NCI-H146 (cell line): ENCODE measurements at regions not wholly inside any gene's neighbourhood (a gene's known extent, or its start where the extent isn't known, plus 50 kb on each side); places are given as distances from the start of the nearest gene placed in this dataset.

Experiments used
- DNase-seq: peaks from one replicate; lab custom pipeline; 2025; lab: John Stamatoyannopoulos, UW

DNA sequence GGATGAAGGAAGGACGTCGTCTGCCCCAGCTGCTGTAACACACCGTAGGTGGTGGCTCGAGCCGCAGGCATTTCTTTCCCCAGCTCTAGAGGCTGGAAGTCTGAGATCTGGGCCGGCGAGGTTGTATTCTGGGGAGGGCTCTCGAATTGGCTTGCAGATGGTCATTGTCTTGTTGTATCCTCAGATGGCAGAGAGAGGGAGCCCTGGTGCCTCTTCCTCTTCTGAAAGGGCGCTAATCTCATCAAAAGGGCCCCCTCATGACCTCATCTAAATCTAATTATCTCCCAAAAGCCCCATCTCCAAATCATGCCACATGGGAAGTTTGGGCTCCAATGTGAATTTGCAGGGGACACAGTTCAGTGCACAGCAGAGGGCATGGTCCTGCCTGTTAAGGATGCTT is 109.0 kb downstream of the SIK1 start:
- DNase-seq = no peak

DNA sequence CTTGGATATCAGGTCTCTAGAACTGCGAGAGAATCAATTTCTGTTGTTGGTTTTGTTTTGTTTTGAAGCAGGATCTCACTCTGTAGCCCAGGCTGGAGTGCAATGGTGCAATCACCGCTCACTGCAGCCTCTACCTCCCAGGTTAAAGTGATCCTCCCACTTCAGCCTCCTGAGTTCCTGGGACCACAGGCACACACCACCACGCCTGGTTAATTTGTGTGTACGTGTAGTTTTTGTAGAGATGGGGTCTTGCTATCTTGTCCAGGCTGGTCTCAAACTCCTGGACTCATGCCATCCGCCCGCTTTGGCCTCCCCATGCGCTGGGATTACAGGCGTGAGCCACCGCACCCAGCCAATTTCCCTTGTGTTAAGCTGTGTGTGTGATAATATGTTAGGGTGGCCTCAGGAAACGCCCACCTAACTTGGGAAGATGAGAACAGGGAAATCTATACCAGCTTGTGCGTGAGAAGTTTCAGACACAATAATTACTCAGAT is 109.6 kb downstream of the SIK1 start:
- DNase-seq = no peak

DNA sequence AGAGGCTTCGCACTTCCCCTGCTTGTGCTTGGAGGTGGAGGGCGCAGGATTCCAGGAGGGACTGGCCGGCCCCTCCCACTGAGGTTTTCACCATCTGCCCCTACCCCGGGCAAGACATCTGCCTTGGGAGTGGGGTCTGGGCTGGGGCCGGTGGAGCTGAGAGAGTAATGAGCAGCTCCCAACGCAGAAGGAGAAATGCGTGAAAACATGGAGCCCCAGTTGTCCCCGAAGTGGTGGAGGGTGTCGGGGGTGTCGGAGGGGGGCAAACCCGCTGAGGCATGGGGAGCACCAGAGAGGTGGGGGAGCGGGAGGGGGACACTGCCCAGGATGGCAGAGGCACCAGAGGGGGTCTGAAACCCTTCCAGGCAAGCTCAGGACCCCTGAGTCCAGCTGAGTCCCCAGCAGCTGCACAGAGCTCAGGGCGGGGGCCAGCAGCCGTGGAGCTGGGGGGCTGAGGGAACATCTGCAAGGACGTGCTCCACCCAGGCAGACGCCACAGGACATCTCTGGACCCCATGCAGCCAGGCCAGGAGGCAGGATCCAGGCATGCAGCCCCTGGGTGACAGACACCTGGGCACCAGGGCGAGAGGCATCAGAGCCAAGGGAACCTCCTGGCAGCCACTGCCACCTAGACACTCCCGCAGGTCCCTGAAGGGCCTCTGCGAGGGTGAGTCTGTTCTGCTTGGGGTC is 110.6 kb downstream of the SIK1 start:
- DNase-seq = no peak

DNA sequence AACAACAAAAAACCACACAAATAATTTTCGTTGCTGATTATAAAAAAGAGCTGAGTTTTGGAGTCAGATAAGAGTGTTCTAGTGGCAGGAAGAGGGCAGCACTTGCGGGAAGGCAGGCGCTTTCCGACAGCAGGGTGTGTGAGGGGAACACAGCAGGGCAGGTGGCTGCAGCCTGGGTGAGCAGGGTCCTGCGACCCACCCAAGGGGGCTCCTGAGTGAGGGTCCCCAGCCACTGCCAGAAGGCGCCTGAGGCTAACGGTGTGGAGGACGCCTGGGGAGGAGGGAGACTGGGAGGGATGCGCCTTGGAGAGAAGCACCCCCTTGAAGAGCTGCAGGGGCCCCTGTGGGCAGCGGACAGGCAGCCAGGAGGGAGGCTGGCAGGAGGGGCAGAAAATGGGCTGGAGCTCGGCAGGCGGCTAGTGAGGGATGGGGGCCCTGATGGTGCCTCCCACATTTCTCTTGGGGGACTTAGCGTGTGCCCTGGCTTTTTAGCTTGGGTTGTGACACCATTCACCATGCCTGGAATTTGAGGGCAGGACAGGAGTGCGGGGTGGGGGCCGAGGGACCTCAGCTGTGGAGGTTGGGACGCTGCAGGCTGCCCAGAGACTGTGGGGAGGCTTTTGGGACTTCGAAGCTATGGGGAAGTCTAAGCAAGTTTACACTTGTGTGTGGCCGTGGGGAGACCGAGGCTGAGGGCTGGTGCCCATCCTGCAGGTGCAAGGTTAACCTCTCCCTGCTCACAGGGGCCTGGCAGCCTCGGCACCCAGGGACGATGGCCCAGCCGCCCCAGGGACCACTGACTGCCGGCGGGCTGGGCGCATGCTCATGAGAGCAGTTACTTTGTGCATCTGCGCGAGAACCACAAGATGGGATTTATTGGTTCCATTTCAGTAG is 111.4 kb downstream of the SIK1 start:
- DNase-seq = no peak

DNA sequence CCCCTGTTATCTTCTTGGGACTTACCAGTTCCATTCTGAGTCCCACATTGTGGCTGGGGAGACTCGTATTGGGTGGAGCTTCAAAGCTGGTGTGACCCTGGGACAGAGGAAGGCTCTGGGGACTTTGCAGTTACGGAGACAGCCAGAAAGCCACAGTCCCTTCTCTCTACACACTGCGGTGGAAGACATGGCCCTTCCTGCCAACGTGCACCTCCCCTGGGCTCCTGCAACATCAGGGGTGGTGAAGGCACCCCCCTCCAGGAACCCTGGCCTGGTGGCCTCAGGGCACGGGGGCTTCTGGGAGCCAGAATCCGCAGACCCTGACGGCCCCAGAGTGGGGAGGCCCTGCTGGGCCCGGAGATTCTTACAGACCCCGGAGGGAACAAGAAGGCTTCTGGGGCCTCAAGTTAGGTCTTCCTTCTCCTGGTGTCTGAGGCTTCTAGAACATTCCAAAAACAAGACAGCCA is 113.0 kb downstream of the SIK1 start:
- no peak for DNase-seq

DNA sequence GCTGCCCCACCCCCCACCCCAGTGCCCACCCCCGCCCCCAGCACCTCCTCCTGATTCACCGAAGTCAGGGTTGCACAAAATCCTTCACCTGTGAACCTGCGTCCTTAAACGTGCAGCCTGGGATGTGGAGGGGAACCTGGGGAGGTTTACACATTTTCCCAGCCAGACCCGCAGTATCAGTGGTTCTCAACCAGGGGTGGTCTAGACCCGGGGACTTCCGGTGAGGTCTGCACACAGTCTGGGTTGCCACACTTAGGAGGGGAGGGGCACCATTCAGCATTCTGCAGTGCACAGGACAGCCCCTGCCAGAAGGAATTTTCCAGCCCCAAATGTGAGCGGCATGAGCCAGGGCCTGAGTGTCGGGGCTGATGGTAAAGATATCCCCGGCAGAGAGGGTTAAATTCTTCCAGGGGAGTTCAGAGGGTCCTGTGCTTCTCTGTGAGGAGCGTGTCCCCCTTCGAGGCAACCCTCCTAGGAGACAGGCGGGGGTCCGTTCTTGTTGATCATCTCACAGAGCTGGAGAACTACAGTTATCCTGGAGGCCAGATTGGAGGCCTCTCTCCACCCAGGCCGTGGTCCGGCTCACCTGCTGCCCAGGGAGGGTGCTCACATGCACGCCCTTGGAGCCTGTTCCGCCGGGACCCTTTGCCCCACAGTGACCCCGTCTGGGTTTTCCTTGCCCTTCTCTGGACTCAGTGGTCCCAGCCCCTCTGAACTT is 113.6 kb downstream of the SIK1 start:
- DNase-seq = no peak

DNA sequence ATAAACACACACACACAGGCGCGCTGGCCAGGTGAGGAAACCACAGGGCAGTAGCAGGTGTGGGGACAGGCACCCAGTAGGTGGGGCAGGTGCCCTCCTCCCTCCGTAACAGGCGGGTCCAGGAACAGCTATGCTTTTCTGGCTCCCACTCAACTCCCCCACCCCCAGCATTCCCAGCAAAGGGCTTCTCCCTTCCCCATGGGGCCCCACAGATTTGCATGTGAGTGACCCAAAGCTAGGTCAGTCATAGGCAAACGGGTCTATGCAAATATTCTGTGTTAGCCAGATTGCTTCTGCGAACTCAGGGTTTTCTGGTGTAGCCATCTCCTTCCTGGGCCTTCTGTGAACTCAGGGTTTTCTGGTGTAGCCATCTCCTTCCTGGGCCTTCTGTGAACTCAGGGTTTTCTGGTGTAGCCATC is 114.2 kb downstream of the SIK1 start:
- peak; percentile 52 for DNase-seq

DNA sequence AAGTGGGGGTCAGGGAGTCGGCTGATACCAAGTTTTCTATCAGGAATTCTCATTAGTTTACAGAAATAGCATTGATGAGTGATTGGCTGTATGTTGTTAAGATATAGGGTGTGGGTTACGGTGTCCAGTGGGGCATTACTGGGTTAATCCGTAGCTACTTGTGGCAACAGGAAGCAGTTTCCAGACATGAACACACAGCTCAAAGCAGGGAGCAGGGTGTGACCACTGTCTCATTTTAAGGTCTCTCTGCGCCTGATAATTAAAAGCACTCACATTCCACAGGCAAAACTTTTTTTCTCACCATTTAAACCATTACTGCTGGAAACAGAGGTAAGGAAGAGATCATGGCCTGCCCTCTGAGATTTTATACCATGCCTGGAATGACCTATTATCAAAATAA is 114.9 kb downstream of the SIK1 start:
- no peak for DNase-seq

DNA sequence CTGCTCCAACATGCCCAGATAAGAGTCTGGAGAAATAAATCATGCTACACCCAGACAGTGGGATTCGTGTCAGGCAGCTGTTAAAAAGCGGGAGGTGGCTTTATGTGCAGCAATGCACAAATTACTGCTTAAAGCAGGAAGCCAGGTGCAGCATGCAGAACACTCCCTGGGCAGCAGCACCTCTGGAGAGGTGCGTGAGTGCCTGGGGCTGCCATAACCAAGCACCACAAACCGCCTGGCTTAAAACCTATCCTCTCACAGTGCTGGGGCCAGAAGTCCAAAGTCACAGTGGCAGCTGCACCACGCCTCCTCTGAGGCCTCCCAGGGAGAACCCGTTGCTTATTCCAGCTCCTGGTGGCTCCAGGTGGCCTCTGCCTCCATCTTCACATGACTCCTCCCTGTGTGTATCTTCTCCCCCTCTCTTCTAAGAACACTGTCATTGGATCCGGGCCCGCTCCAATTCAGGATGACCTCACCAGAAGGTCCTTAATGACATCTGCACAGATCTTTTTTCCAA is 115.6 kb downstream of the SIK1 start:
- peak; percentile 89 for DNase-seq

DNA sequence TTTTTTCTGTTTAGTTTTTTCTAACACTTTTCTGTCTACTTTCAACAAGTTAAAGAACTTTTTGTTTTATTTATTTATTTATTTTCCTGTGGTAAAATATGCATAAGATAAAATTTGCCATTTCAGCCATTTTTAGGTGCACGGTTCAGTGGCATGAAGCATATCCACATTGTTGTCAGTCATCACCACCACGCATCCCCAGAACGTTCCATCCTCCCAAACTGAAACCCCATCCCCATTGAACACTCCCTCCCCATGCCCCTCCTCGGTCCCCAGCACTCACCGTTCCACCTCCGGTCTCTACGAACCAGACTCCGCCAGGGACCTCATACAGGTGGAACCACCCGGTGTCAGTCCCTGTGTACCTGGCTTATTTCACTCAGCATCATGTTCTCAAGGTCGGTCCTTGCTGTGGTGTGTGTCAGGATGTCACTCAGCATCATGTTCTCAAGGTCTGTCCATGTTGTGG is 118.1 kb downstream of the SIK1 start:
- no peak for DNase-seq

DNA sequence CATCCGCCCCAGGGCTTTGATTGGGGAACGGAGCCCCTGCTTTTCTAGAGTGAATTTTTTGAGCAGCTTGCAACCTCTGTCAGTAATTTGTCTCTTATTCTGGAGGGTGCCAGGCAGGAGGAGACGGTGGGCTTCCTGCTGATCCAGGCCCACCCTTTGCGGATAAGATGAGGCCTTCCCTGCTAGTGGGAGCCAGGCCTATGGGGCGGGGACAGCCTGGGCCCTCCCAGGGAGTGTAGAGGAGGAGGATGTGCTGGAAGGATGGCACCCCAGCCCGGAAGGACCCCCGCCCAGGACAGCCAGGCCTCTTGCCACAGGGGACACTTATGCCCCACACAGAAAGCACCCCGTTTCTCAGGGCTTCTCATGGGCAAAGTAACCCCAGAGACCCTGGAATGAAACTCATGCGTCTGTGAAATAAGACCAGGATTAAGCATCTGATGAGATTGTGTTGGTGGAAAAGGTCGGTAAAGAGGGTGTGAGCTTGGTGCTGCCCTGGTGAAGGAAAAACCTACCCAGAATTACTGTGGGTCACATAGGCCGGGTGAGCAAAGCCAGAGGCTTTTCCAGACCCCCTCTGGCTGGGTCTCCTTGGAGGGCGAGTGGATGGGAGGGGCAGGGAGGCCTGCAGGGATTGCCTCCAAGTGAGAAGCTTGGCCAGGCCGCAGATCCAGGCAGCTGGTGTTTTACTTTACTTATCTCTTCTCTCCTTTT is 118.7 kb downstream of the SIK1 start:
- no peak for DNase-seq

DNA sequence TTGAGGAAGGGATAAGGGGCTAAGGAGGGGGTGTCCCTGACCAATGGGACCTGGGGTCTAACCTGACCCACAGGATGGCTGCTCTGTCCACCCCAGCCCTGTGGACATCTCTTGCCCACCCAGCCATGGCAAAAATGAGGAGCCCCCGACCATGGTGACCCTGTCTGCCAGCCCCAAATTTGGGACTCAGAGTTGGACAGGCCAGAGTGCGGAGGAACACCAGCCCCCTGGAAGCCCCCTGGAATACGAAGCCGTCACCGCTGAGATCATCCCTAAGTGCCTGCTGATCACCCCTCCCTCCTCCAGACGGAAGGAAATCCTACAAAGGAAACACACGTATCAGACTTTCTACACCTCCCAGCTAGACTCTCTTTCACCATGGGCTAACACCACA is 119.3 kb downstream of the SIK1 start:
- no peak for DNase-seq

DNA sequence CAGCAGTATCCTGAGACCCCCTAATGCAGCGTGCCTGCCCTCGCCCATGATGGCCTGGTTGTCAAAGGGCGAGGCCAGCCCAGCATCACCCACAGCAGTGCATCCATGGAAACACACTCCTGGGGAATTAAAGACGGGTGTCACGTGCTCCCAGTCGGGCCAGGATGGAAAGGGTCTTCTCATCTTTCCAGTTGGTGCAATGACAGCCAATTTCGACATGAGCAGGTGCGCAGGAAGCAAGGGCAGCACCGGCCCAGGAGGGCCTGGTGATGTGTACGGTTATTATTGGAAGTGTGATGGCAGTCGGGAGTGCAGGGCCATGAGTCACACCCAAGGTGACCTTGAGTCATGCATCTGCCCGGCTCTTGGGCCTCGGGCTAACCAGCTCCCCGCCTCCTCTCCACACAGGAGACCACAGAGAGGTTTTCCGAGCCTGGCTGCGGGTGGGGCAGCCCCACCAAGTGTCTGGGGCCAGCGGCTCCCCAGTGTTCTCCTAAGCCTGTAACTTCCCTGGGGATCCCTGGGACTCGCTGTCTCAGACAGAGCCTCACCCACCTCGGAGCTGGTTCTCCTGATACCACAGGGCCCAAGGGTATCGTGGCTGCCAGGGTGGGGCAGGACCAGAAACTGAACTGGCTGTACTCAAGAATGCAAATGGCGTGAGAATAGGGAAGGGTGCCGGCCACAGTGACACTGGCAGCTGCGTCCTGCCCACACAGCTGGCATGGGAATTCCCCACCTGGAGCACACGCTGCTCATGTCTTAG is 119.8 kb downstream of the SIK1 start:
- DNase-seq = peak; percentile 71

DNA sequence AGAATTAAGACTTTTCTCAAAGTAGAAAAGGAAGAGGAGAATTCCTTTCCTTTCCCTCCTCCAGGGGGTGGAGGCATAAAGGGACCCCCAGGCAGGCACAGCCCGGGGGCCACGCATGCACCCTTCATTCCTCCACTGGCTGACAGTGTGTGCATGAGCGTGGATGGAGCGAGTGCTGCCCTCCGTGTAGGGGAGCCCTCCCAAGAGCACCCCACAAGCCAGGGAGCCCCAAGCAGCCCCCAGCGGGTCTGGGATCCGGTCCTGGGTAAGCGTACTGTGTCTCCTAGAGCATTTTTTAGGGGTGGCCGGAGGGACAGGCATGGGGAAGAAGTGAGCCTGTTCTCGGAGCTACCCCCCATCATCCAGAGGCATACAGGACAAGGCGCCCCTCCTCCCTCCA is 120.5 kb downstream of the SIK1 start:
- no peak for DNase-seq

DNA sequence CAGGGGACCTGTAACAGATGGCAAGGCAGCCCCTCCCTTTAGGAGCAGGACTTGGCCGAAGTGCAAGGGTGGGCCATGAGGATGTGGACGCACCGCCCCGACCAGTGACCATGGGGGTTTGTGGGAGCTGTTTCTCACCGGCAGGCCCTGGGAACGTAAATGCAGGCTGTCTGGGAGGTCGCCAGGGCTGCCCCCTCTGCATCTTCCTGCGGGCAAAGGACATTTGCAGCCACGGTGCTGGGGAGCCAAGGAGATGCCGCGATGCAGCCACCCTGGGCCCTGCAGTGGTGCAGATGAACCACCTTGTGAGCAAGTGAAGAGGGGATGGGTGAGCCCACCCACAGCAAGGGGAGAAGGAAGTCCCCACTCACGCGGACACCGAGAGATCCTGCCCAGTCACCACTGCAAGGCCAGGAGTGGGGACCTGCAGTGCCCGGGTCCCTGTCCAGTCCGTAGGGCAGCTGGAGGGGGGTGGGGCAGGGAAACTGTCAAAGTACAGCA is 121.1 kb downstream of the SIK1 start:
- no peak for DNase-seq

DNA sequence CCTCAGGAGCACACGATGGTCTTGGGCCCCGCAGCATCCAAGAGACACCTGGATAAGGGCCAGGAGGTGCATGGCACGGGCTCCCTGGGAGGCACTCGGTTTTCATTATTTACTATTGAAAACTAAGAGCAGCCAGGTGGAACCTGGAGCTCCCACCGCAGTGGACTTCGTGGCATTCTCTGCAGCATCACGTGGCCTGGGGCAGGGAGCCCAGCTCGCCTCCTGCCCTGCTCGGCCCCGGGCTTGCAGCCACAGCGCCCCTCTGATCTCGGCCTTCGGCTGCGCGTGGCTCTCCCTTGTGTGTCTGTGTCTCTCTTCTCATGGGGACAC is 121.6 kb downstream of the SIK1 start:
- DNase-seq = no peak

DNA sequence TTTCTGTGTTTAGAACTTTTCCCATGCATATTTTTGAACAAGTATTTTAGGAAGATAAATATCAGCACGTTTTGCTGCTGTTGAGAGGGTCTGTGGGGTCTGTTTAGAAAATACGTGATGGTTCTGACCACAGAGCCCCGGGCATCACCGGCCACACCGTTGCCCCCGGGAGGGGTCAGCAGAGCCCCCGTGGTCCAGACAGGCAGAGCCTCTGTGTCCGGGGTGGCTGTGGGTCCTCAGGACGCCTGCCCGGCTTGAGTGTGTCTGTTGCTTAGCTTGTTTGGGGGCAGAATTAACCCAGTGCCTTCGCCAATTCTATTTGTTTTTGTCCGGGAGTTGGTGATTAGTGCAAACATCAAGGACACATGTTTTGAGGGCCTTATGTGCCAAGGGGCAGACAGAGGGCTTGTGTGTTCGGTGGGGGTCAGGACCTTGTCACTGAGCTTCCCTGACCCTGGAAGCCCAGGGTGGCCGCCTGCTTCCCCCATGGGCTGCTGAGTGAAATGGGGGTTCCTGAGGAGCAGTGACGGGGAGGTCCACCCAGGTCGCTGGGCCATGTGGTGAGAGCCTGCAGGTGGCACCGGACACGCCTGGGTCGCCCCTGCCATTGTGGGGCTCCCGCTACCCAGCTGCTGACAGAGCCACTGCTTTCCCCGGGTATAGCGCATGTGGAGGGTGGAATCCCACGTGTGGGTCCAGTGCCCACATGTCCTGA is 122.2 kb downstream of the SIK1 start:
- DNase-seq = no peak

DNA sequence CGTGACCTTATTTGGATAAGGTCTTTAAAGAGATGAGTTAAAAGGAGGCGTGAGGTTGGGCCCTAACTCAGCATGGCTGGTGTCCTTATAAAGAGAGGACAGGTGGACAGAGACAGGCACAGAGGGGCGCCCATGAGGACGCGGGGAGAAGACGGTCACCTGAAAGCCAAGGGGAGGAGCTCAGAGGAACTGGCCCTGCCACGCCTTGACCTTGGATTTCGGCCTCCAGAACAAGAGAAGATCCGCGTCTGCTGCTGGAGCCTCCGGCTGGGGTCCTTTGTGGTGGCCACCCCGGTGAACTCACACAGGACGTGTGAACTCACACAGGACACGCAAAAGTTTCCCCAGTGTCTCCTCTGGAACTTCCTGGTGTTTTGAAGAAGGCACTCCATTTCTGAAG is 122.7 kb downstream of the SIK1 start:
- no peak for DNase-seq

DNA sequence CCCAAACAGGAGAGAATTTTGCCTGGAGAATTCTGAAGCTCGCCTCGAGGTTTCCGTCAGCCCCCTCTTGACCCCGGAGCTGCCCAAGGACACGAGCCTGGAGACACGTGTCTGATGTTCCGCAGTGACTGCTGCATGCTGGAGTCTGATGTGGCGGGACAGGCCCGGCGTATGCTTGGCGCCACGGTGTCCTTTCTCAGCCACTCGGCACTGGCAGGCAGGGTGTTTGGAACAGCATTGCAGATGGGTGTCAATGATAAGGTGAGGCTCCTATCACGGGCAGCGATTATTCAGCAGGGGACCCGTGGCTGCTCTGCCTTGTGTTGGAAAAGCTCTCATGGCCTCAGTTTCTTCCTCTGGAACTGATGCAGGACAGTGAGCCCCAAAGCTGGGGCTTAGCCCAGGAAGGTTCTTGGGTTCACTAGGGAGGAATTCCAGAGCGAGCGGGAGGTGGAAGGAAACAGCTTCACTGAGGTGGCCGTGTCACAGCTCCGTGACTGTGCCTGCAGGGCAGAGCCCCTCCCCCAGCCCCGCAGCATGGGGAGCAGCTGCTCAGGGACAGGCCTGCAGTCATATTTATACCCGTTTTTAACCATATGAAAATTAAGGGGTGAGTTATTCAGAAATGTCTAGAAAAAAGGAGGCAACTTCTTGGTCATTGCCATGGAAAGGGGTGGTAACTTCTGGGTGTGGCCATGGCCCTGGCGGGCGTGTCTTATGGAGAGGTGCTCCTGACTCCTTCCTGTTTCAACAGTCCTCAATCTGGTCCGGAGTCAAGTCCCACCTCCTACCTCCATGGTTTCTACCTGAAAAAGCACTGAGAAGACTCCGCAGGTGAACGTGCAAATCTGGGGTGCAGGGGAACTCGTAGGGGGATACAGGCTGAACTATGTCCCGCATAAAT is 123.4 kb downstream of the SIK1 start:
- no peak for DNase-seq
